GM10266 (cell line): ENCODE measurements at regions not wholly inside any gene's neighbourhood (a gene's known extent, or its start where the extent isn't known, plus 50 kb on each side); places are given as distances from the start of the nearest gene placed in this dataset.
"Not testable (repeated sequence)": the region's sequence is repeated elsewhere in the genome, so short reads cannot be mapped to it uniquely, and the experiment has no call there.

Experiments
- DNase-seq: peaks from one replicate; pipeline ENCODE4 v3.0.0; 2012; ENCODE audit errors: extremely low spot score
- CTCF ChIP-seq: IDR thresholded peaks from 2 replicates; pipeline ENCODE4 v1.5.1; 2012; ENCODE audit warnings: mild to moderate bottlenecking, low read depth; ENCODE audit not compliant: control insufficient read depth, insufficient read depth; ENCODE audit errors: missing control alignments

GRCh38 chr7:112669306-112669705, 120.9 kb downstream of the TMEM168 start:
- TF ChIP-seq CTCF = no peak
- no peak for DNase-seq

- no peak for DNase-seq
- TF ChIP-seq CTCF = no peak
Observed at GRCh38 chr7:112670193-112670592, 120.0 kb downstream of the TMEM168 start.

GRCh38 chr7:112678626-112679025, 111.6 kb downstream of the TMEM168 start:
- no peak for TF ChIP-seq CTCF
- no peak for DNase-seq

- DNase-seq = not testable (repeated sequence)
Observed at GRCh38 chr7:112689466-112690177, 100.6 kb downstream of the TMEM168 start.

GRCh38 chr7:112692333-112692732, 97.9 kb downstream of the TMEM168 start:
- no peak for DNase-seq
- no peak for TF ChIP-seq CTCF

GRCh38 chr7:112697211-112697610, 93.0 kb downstream of the TMEM168 start:
- not testable (repeated sequence) for DNase-seq

GRCh38 chr7:112699725-112700513, 90.3 kb downstream of the TMEM168 start:
- TF ChIP-seq CTCF = no peak
- no peak for DNase-seq

- TF ChIP-seq CTCF = no peak
- no peak for DNase-seq
Observed at GRCh38 chr7:112701456-112701855, 88.7 kb downstream of the TMEM168 start.
